ENCODE measurements at regions not wholly inside any gene's neighbourhood (a gene's known extent, or its start where the extent isn't known, plus 50 kb on each side); places are given as distances from the start of the nearest gene placed in this dataset.

- Histone ChIP-seq H3K4me1 (ENCODE audit: control insufficient read depth in 3 of 3, insufficient read depth in 2 of 3, low read depth in 1 of 3, low read length in 2 of 3) (peaks cover 0 to 7% (median 0%) of the 10 kb centered on the region in 3 donors), H3K36me3 (ENCODE audit: control insufficient read depth in 3 of 3, insufficient read depth in 2 of 3, low read depth in 1 of 3, low read length in 3 of 3) (peaks cover 0 to 6% (median 0%) of the 10 kb centered on the region in 3 donors), H3K27me3 (ENCODE audit: control insufficient read depth in 3 of 3, insufficient read depth in 3 of 3, low read length in 3 of 3) (no peaks in the 10 kb centered on the region), H3K9me3 (ENCODE audit: control insufficient read depth in 2 of 2, insufficient read depth in 1 of 2, low read depth in 1 of 2, low read length in 1 of 2) (no peaks in the 10 kb centered on the region), H3K4me3 (ENCODE audit: low read depth in 1 of 3, low read length in 3 of 3) (no peak overlapping the region), H3K27ac (ENCODE audit: low read depth in 1 of 3, low read length in 2 of 3) (no peak overlapping the region)
- 68 to 78% (median 71%) methylated on average over 4 of the region's 4 CpGs for WGBS, 3 donors
- FAIRE-seq (peak; percentile 5), DNase-seq (peak in 1 of 2 donors; percentile 11)
These were observed 154.0 kb upstream of the RASGEF1B start for GRCh38 chr4:81625422-81626417.

- peaks cover 0 to 3% (median 0%) of the 10 kb centered on the region in 3 donors for H3K36me3 ChIP-seq (ENCODE audit: control insufficient read depth in 3 of 3, insufficient read depth in 2 of 3, low read depth in 1 of 3, low read length in 3 of 3)
- no peak overlapping the region for H3K4me3 ChIP-seq (ENCODE audit: low read depth in 1 of 3, low read length in 3 of 3)
- H3K4me1 ChIP-seq (ENCODE audit: control insufficient read depth in 3 of 3, insufficient read depth in 2 of 3, low read depth in 1 of 3, low read length in 2 of 3), result no peaks in the 10 kb centered on the region
- DNase-seq (no peak), FAIRE-seq (no peak)
- 35 to 42% (median 41%) methylated on average over 2 of the region's 2 CpGs for WGBS, 3 donors
- no peak overlapping the region for H3K27ac ChIP-seq (ENCODE audit: low read depth in 1 of 3, low read length in 2 of 3)
- no peaks in the 10 kb centered on the region for H3K9me3 ChIP-seq (ENCODE audit: control insufficient read depth in 2 of 2, insufficient read depth in 1 of 2, low read depth in 1 of 2, low read length in 1 of 2)
- H3K27me3 ChIP-seq (ENCODE audit: control insufficient read depth in 3 of 3, insufficient read depth in 3 of 3, low read length in 3 of 3), result no peaks in the 10 kb centered on the region
These were observed 151.7 kb upstream of the RASGEF1B start for GRCh38 chr4:81623434-81623833.

- DNase-seq (no peak), FAIRE-seq (no peak)
- H3K4me1 ChIP-seq (ENCODE audit: control insufficient read depth in 3 of 3, insufficient read depth in 2 of 3, low read depth in 1 of 3, low read length in 2 of 3), result peaks cover 0 to 2% (median 2%) of the 10 kb centered on the region in 3 donors
- H3K9me3 ChIP-seq (ENCODE audit: control insufficient read depth in 2 of 2, insufficient read depth in 1 of 2, low read depth in 1 of 2, low read length in 1 of 2), result no peaks in the 10 kb centered on the region
- no peaks in the 10 kb centered on the region for H3K27me3 ChIP-seq (ENCODE audit: control insufficient read depth in 3 of 3, insufficient read depth in 3 of 3, low read length in 3 of 3)
- H3K4me3 ChIP-seq (ENCODE audit: low read depth in 1 of 3, low read length in 3 of 3), result no peak overlapping the region
- H3K27ac ChIP-seq (ENCODE audit: low read depth in 1 of 3, low read length in 2 of 3), result no peak overlapping the region
- peaks cover 0 to 3% (median 0%) of the 10 kb centered on the region in 3 donors for H3K36me3 ChIP-seq (ENCODE audit: control insufficient read depth in 3 of 3, insufficient read depth in 2 of 3, low read depth in 1 of 3, low read length in 3 of 3)
These were observed 150.9 kb upstream of the RASGEF1B start for GRCh38 chr4:81622474-81623184.

- Histone ChIP-seq H3K36me3 (ENCODE audit: control insufficient read depth in 3 of 3, insufficient read depth in 2 of 3, low read depth in 1 of 3, low read length in 3 of 3) (peaks cover 0 to under 1% (median 0%) of the 10 kb centered on the region in 3 donors), H3K27me3 (ENCODE audit: control insufficient read depth in 3 of 3, insufficient read depth in 3 of 3, low read length in 3 of 3) (no peaks in the 10 kb centered on the region), H3K27ac (ENCODE audit: low read depth in 1 of 3, low read length in 2 of 3) (no peak overlapping the region), H3K4me3 (ENCODE audit: low read depth in 1 of 3, low read length in 3 of 3) (no peak overlapping the region), H3K4me1 (ENCODE audit: control insufficient read depth in 3 of 3, insufficient read depth in 2 of 3, low read depth in 1 of 3, low read length in 2 of 3) (peaks cover 0 to 2% (median 2%) of the 10 kb centered on the region in 3 donors), H3K9me3 (ENCODE audit: control insufficient read depth in 2 of 2, insufficient read depth in 1 of 2, low read depth in 1 of 2, low read length in 1 of 2) (no peaks in the 10 kb centered on the region)
- 59 to 62% (median 61%) methylated on average over 3 of the region's 3 CpGs for WGBS, 3 donors
- DNase-seq (no peak), FAIRE-seq (no peak)
These were observed 150.3 kb upstream of the RASGEF1B start for GRCh38 chr4:81622028-81622427.

GRCh38 chr4:81621490-81621889 lies 149.8 kb upstream of the RASGEF1B start:
- no peak for DNase-seq
- Histone ChIP-seq H3K27me3 (ENCODE audit: control insufficient read depth in 3 of 3, insufficient read depth in 3 of 3, low read length in 3 of 3) (no peaks in the 10 kb centered on the region), H3K4me3 (ENCODE audit: low read depth in 1 of 3, low read length in 3 of 3) (no peak overlapping the region), H3K9me3 (ENCODE audit: control insufficient read depth in 2 of 2, insufficient read depth in 1 of 2, low read depth in 1 of 2, low read length in 1 of 2) (no peaks in the 10 kb centered on the region), H3K36me3 (ENCODE audit: control insufficient read depth in 3 of 3, insufficient read depth in 2 of 3, low read depth in 1 of 3, low read length in 3 of 3) (no peaks in the 10 kb centered on the region), H3K27ac (ENCODE audit: low read depth in 1 of 3, low read length in 2 of 3) (no peak overlapping the region), H3K4me1 (ENCODE audit: control insufficient read depth in 3 of 3, insufficient read depth in 2 of 3, low read depth in 1 of 3, low read length in 2 of 3) (peaks cover 0 to 2% (median 2%) of the 10 kb centered on the region in 3 donors)
- no peak for FAIRE-seq
- 48 to 50% (median 49%) methylated on average over 2 of the region's 2 CpGs for WGBS, 3 donors

GRCh38 chr4:81620442-81620841 lies 148.7 kb upstream of the RASGEF1B start:
- FAIRE-seq (no peak), DNase-seq (no peak)
- no peaks in the 10 kb centered on the region for H3K36me3 ChIP-seq (ENCODE audit: control insufficient read depth in 3 of 3, insufficient read depth in 2 of 3, low read depth in 1 of 3, low read length in 3 of 3)
- peaks cover 0 to 2% (median 2%) of the 10 kb centered on the region in 3 donors for H3K4me1 ChIP-seq (ENCODE audit: control insufficient read depth in 3 of 3, insufficient read depth in 2 of 3, low read depth in 1 of 3, low read length in 2 of 3)
- H3K27ac ChIP-seq (ENCODE audit: low read depth in 1 of 3, low read length in 2 of 3), result no peak overlapping the region
- no peak overlapping the region for H3K4me3 ChIP-seq (ENCODE audit: low read depth in 1 of 3, low read length in 3 of 3)
- H3K9me3 ChIP-seq (ENCODE audit: control insufficient read depth in 2 of 2, insufficient read depth in 1 of 2, low read depth in 1 of 2, low read length in 1 of 2), result no peaks in the 10 kb centered on the region
- no peaks in the 10 kb centered on the region for H3K27me3 ChIP-seq (ENCODE audit: control insufficient read depth in 3 of 3, insufficient read depth in 3 of 3, low read length in 3 of 3)
- WGBS, 3 donors, result 82 to 89% (median 83%) methylated on average over 1 of the region's 1 CpG

- no peak for FAIRE-seq
These were observed 145.8 kb upstream of the RASGEF1B start for GRCh38 chr4:81617545-81617944.

GRCh38 chr4:81611221-81611620 lies 139.5 kb upstream of the RASGEF1B start:
- Histone ChIP-seq H3K9me3 (ENCODE audit: control insufficient read depth in 2 of 2, insufficient read depth in 1 of 2, low read depth in 1 of 2, low read length in 1 of 2) (no peaks in the 10 kb centered on the region), H3K27ac (ENCODE audit: low read depth in 1 of 3, low read length in 2 of 3) (no peak overlapping the region), H3K27me3 (ENCODE audit: control insufficient read depth in 3 of 3, insufficient read depth in 3 of 3, low read length in 3 of 3) (no peaks in the 10 kb centered on the region), H3K36me3 (ENCODE audit: control insufficient read depth in 3 of 3, insufficient read depth in 2 of 3, low read depth in 1 of 3, low read length in 3 of 3) (no peaks in the 10 kb centered on the region), H3K4me3 (ENCODE audit: low read depth in 1 of 3, low read length in 3 of 3) (no peak overlapping the region), H3K4me1 (ENCODE audit: control insufficient read depth in 3 of 3, insufficient read depth in 2 of 3, low read depth in 1 of 3, low read length in 2 of 3) (peaks cover 3 to 5% (median 4%) of the 10 kb centered on the region in 3 donors)
- no peak for DNase-seq
- WGBS, 3 donors, result 85 to 95% (median 86%) methylated on average over 3 of the region's 3 CpGs
- no peak for FAIRE-seq

More at GRCh38 chr4:81617545-81617944, 145.8 kb upstream of the RASGEF1B start:
- Histone ChIP-seq H3K27ac (ENCODE audit: low read depth in 1 of 3, low read length in 2 of 3) (no peak overlapping the region), H3K27me3 (ENCODE audit: control insufficient read depth in 3 of 3, insufficient read depth in 3 of 3, low read length in 3 of 3) (no peaks in the 10 kb centered on the region), H3K4me1 (ENCODE audit: control insufficient read depth in 3 of 3, insufficient read depth in 2 of 3, low read depth in 1 of 3, low read length in 2 of 3) (peaks cover 0 to 2% (median 2%) of the 10 kb centered on the region in 3 donors), H3K36me3 (ENCODE audit: control insufficient read depth in 3 of 3, insufficient read depth in 2 of 3, low read depth in 1 of 3, low read length in 3 of 3) (no peaks in the 10 kb centered on the region), H3K9me3 (ENCODE audit: control insufficient read depth in 2 of 2, insufficient read depth in 1 of 2, low read depth in 1 of 2, low read length in 1 of 2) (no peaks in the 10 kb centered on the region), H3K4me3 (ENCODE audit: low read depth in 1 of 3, low read length in 3 of 3) (no peak overlapping the region)
- WGBS, 3 donors, result 18 to 59% (median 48%) methylated on average over 1 of the region's 1 CpG
- peak; percentile 43 to 82 for DNase-seq

All from small intestine (tissue), 7 donors.